Stimulated activated CD4-positive, alpha-beta T cell treated with anti-CD3 and anti-CD28 coated beads, Interleukin-15, amount 100 ng/mL, for 24 hours (primary cell): ENCODE measurements at regions not wholly inside any gene's neighbourhood (a gene's known extent, or its start where the extent isn't known, plus 50 kb on each side); places are given as distances from the start of the nearest gene placed in this dataset.
"Not testable (repeated sequence)": the region's sequence is repeated elsewhere in the genome, so short reads cannot be mapped to it uniquely, and the experiment has no call there.

Source experiments
- DNase-seq: peaks from one replicate; pipeline ENCODE4 v3.0.0-alpha.2; 2020

DNA sequence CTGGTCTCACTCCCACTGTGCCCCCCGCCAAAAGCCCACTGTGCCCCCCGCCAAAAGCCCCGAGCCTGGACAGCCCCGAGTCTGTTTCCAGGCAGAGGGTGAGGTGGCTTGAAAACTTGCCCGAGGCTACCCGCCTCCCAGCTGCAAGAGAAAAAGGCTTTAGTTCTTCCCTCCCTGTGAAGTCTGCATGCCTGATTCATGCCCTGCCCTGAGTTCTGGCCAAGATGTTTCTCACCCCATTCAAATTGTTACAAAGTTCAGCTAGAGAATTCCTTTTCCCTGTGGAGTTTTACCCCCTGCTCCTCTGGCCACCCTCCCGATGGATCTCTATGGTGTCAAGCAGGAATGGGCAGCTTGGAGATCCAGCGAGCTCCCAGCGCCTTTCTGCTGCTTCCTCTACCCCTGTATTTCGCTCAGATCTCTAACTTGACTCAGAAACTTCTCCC, 298.8 kb upstream of the MAP3K7 start:
- no peak for DNase-seq

DNA sequence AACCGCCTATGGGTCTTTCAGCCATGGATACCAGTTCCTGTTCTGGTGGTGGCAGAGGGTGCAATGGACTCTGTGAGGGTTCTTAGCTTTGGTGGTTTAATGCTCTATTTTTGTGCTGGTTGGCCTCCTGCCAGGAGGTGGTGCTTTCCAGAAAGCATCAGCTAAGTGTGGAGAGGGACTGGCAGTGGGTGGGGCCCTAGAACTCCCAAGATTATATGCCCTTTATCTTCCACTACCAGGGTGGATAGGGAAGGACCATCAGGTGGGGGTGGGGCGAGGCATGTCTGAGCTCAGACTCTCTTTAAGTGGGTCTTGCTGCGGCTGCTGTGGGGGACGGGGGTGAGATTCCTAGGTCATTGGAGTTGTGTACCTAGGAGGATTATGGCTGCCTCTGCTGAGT, 298.3 kb upstream of the MAP3K7 start:
- not testable (repeated sequence) for DNase-seq

DNA sequence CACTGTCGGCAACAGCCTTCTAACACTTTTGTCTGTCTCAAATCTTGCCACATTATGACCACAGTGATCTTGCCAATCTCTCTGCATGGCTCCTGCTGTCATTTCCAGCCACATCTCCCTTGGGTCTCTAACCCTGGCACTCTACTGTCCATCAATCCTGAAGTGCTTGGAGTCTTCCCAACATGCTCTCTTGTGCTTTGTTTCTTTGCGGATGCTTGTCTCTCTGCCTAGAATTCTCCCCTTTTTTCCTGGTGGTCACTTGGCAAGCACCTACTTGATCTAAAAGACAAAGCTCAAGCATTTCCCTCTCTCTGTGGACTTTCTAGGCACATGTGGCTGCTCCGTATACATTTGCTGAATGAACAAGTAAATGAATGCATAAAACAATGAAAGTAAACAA, 290.7 kb upstream of the MAP3K7 start:
- DNase-seq: no peak

DNA sequence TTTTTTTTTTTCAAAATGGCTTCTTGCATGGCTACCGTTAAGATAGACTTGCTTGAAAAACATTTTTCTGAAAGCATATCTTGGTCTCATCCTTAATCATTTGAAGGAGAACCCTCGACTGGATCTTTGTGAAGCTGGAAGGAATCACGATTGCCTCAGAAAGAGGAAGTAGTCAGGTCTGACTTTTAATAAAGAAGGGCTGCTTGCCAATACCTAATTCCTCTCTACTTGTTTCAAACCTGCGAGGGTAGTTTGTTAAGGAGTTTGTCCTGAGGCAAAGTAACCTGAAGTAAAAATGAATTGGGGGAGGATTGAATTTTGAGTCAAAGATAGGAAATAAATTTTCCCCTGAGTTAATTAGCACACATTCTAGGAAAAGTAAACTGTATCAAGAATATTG, 288.1 kb upstream of the MAP3K7 start:
- DNase-seq: no peak

DNA sequence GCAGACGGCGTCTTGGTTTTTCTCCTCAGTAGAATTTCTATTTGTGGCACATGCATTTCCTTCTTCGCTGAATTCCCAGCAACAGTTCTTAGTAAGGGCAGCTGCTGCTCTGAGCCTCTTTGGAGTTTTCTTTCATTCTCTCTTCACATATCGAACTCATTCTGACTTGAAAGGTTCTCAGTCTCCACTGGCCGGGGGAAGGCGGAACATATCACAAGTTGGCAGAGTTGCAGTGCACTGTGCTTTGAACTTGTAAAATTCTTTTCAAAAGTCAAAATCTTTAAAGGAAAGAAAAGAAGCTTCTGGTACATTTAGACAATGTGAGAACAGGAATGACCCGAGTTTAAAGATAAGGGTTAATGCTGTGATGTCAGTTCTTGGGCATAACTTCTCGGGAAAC, 286.1 kb upstream of the MAP3K7 start:
- no peak for DNase-seq

DNA sequence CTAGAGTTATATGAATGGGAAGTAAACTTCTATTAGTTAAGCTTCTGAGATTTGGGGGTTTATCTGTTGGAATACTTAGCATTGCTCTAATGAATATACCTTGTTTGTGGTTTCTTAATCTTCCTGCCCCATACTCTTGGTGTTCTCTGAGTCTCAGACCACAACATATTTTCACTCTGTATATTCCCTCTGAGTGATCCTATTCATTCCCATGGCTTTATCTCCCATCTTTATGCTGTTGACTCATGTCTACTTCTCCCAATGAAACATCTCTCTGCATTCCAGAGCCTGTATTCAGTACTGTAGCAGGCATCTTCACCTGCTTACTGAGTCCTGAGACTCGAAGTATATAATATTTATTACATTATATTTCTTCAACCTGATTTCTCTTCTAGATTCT, 283.7 kb upstream of the MAP3K7 start:
- DNase-seq: no peak

DNA sequence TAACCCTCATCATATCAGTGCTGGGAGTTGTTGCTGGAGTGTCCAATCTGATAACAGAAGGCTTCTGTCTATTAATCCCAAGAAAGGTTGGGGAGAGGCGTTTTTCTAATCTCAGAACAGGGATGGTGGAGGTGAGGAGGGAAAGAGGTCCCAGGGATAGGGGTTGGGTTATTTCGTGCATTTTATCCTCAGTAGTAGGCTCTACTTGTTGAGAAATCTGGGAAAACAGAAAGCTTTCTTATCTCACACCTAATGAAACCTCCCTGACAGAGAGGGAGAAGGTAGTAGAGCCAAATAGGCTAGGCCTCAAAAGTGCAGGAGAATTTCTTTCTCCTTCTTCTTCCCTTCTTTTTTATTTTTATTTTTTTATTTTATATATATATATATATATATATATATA, 281.8 kb upstream of the MAP3K7 start:
- no peak for DNase-seq

DNA sequence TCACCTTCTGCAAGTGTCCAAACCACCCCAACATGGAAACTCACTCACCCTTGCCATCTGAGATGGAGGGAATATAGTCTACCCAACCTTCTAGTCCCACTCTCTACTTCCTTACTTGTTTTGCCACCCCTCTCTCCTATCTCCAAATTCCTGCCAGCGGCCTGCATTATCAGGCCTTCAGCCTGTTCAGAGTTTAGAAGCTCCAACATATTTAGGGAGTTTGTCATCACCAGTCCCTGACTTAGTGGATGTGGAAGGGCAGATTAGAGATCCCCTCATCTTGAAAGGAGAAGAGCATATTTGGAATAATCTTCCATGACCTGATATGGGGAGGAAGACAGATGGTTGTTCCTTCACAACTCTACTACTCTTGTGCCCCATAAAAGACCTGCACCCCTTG, 281.4 kb upstream of the MAP3K7 start:
- no peak for DNase-seq

DNA sequence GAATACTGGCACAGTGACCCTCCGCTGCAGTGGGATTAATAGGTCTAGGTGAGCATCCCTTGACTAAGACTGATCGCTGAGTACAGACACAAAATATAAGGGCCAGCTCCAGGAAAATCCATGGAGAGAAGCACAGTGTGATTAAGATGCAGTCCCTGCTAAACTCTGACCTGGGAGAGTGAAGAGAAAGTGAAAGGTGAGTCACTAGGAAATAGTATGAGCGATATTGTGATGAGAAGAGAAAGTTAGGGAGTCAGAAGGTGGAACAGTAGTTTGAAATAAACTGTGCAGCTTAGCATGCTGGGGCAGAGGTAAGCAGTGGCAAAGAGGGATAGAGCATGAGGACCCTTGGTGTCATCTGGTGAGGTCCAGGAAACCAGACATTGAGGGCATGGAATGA, 278.6 kb upstream of the MAP3K7 start:
- DNase-seq: no peak

DNA sequence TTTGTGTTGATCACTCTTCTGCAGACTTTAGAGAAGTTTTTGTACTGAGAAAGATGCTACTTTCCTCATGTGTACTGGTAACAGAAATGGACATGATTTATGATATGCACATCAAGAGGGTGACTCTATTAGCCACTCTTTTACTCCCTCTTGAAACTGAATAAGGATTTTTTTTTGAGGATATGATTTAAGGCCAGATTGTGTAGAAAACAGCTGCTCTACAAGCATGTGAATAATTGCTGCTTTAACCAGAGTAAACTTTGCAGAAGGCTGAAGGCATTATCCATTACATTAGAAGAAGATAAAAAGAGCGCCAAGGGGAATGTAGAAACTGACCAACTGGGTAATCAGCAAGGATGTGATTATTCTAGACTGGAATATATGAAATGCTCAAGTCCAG, 276.2 kb upstream of the MAP3K7 start:
- no peak for DNase-seq

DNA sequence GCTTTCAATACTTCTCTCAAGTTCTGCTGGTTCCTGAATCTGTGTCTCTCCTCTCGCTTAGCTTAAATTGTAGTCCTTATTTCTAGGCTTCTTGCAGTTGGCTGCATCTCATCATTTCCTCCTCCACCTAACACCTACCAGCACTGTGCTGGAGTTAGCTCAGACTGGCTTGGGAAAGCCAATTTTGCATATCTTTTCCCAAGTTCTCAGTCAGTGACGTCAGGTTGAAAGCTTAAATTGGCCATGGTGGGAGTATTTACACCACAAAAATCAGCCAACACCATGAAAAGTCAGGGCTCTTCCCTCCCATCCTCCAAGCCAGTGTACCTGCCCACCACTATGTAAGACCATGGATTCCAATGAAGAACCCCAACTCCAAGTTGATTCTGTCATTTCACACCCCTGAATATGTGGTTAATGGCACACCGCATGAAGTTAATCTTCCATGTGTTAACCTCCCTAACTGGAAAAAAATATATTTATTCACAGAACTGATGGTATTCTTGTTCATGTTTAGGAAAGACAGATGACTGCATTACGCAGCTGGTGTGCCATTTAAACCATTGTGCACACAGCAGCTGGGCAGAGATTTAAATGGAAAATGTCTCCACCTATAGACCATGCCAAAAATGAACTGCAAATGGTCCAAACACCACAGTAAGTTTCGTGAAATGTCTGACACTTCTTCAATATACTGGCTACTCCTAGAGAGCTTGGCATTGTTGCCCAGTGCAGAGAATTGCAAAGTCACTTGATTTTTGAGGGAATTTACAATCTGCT, 274.1 kb upstream of the MAP3K7 start:
- DNase-seq: no peak

DNA sequence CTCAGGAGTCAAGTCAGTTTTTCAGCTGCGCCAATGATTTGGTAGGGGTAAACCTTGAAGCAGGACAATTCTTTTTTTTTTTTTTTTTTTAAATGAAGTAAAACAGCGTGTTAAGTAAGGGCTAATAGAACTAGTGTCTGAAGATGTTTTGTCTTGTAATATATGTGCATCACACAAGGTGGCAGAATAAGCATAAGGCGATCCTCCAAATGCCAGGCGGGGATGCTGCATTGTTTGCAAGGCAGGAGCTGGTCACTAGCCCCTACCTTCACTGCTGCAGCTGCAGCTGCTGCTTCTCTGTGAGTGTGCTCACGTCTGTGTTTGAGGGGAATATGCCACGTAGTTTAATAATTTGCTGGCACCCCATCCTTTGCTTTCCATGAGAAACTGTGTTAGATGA, 272.7 kb upstream of the MAP3K7 start:
- no peak for DNase-seq

DNA sequence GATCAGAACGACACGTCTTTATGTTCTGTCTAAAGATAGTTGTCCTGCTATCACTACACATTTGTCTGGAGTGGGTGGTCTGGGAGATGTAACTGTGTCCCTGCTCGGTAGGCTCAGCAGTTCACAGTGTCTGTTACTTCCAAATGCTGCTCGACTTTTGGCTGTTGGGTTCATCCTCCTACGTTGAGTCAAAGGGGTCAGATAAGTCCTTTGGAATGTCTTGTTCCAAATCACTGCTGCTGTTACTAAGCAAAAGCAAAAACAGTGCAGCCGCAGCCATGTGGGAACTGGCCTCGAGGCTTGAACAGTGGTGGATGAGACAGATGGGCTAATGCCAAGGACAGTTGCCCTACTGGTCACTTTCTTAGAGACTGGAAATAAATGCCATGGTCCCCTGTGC, 272.2 kb upstream of the MAP3K7 start:
- DNase-seq: no peak

DNA sequence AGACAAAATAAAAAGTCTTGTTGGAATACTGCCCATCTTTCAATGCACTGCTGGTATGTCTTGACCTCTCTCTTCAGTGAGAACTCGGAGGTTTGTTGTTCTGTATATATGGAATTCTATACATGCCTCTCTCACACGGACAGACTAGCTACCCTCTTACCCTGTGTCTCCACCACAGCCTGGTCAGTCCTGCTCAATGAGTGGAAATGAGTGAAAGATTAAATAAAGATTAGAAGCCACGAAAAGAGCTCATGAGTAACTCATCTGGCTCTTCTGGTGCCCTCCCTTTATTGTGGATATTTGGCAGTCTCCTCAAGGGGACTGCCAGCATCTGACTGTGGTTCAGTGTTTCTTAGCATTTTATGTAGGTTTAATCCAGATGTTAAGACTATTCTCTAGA, 262.8 kb upstream of the MAP3K7 start:
- DNase-seq: no peak

DNA sequence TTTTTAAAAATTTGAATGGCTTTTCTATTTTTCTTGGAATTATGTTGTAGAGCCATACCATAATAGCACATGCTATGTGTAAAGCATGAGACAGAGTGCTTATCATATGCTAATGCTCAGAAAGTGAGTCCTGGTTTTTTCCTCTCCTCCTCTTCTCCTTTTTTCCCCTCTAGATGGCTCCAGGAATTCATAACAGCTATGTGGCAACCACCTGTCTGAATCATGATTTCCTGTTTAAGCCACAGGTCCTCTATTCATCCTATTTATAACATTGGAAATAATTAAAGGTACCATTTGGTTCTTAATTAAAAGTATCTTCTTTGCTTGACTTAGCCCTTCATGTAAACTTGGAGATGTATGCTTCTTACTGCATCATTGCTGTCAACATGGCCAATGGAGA, 260.0 kb upstream of the MAP3K7 start:
- DNase-seq: no peak

DNA sequence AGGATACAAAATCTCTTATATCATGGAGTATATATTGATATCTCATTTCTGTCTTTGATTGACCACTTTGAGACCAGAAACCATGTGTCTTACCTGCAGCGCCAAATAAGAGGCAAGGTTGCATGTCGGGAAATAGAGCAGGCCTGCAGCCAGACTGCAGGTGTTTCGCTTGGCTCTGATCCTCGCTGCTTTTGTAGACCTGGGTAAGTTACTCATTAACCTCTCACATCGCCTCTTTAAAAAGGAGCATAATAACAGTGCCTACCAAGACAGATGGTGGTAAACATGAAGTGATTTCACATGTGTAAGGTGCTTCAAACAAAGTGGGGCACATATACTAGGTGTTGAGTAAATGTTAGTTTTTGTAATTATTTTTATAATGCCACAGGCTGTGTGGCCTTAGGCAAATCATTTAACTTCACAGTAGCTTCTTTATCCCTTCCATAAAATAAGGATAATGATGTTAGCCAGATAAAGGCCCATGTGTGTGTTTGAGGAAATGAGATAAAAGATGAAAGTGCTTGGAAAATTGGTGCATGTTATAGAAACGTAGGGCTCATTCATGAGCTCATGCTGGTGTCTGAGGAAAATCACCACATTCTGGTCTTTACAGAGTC, 248.8 kb upstream of the MAP3K7 start:
- no peak for DNase-seq

DNA sequence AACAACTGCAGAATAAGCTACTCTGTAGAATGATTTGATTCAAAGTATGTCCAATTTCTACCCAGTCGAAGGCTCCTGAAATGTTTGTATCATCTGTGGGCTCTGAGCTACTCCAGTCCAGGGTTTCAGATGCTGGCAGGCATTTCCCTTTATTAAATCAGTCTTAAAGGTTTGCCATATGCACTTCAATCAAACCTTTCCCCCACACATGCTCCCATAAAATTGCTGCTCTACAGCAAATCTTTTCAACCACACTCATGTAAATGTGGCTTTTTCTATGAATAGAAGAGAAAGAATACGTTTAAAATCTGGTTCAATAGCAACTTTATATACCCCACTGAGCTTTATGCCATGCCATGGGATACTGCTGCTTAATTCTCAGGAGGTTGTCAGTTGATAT, 242.4 kb upstream of the MAP3K7 start:
- DNase-seq: no peak

DNA sequence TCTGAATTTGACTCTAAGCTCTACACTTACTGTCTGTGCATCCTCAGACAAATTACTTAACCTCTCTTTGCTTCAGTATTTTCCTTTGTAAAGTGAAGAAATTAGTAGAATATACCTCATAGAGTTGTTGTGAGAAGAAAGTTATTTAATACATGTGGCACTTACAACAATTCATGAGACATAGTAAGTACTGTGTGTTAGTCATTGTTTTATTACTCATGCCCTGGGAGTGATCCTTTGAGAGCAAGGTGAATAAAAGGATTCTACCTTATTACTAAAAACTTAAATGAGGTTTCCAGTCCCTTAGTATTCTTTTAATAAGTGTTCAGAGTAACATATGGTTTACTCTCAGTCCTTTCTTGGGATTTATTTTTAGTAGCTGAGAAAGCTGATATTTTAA, 233.6 kb upstream of the MAP3K7 start:
- DNase-seq: no peak

DNA sequence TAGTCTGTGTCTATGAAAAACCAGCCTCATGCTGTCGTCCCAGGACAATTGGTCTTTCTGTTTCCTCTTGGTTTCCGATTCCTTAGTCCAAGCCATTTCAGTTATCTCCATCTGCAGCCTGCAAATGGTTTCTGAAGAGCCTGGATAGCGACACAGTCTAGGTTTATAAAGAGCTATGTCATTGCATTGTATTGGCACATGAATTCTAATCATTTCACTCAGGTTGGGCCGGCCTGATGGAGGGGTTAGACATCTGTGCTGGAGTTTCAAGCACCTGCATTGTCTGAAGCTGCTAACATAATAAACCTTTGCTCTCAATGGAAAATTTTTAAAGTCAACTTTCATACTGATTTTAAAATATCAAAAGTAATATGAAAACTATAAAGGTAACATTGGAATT, 232.6 kb upstream of the MAP3K7 start:
- DNase-seq: no peak

DNA sequence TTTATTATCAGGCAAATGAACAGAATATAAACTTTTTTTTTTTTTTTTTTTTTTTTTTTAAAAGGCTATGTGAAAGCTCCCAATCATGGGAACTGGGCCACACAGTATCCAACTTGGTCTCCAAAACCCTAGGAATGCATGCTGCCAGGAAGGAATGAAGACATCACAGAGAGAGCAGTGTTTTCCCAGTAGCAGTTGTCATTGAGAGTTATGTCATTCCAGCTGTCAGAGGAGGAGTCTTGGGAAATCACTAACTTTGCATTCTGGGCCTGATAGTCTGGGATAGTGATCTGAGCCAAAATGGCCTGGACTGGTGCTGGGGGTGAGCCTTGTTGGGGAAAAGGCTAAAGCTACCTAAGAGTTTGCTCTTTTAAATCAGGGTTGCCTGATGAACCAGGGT, 231.3 kb upstream of the MAP3K7 start:
- DNase-seq: no peak

DNA sequence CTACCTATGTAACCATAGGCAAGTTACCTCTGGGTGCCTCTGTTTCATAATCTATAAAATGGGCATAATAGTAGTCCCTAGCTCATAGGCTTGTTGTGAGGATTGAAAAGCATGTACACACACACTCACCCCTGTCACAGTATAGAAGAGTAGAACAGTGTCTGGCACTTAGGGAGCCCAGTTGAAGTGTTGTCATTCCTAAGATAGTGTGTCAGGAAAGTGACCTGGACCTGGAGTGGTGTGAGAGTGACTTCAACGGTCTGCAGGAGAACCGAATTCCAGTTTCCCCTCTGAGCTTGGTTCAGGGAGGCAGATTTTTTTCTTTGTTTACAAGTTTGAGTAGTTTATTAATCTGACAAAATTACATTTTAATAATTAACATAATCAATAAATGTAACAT, 229.9 kb upstream of the MAP3K7 start:
- no peak for DNase-seq

DNA sequence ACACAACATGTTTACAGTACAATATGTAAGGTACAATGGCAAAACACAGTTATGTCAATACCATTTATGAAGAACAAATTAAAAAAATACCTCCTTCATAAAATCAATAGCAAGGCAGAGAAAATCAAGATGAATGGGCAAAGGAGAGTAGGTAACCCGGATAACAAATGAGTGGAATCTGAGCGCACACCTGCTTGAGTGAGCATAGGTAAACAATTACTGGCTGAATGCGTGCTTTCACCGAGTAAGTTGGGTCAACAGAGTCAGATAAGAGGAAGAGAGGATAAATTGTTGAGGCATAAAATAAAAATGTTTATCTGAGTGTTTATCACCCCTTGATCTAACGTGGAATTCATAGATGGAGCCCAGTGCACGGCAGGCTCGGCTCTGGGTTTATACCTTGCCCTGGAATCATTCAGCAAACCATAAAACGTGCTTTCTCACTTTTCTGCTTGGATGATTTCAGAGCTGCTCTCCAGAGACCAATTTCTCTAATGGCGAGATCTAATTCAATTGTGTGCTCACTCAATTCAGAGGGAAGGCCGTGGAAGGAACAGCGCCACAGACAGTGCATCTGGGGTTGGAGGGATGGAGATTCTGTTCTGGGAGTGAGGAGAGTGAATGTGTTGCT, 224.8 kb upstream of the MAP3K7 start:
- no peak for DNase-seq

DNA sequence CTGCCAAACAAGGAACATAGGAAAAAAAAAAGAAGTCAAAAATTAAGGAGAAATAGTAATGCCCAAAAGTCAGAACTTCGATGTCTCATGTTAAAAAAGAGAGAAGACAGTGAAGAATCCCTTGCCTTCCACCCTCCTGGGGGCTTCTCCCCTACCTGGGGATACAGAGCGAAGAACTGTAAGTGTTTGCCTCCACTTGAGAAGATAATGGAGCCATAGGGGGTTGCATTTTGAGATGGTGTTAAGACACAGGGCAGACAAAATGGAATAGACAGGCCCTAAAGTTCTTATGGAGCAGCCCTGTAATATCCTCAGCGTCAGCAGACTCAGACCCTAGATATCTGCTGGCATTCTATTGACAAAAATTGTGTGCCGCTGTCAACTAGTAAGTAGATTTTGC, 222.2 kb upstream of the MAP3K7 start:
- DNase-seq: no peak
